Activated T-cell treated with anti-CD3 and anti-CD28 coated beads for 24 hours (primary cell): ENCODE measurements at regions not wholly inside any gene's neighbourhood (a gene's known extent, or its start where the extent isn't known, plus 50 kb on each side); places are given as distances from the start of the nearest gene placed in this dataset.

Experiments used
- DNase-seq: peaks from one replicate; pipeline ENCODE4 v3.0.0-alpha.2; 2020; ENCODE audit warnings: low read depth

- DNase-seq: no peak
Measured at GRCh38 chr16:85256190-85256739, 144.0 kb upstream of the CIBAR2 start.

GRCh38 chr16:85257483-85257882 lies 145.2 kb upstream of the CIBAR2 start:
- DNase-seq: no peak

GRCh38 chr16:85258166-85258565 lies 145.9 kb upstream of the CIBAR2 start:
- DNase-seq: no peak

GRCh38 chr16:85258629-85259028 lies 146.4 kb upstream of the CIBAR2 start:
- DNase-seq: no peak

GRCh38 chr16:85259115-85259831 lies 147.0 kb upstream of the CIBAR2 start:
- DNase-seq: no peak

GRCh38 chr16:85259832-85260167 lies 147.5 kb upstream of the CIBAR2 start:
- no peak for DNase-seq

GRCh38 chr16:85261204-85261603 lies 148.9 kb upstream of the CIBAR2 start:
- DNase-seq: no peak

GRCh38 chr16:85261657-85262557 lies 149.6 kb upstream of the CIBAR2 start:
- DNase-seq: no peak

GRCh38 chr16:85262558-85263238 lies 150.4 kb upstream of the CIBAR2 start:
- DNase-seq: no peak

GRCh38 chr16:85263239-85263585 lies 150.9 kb upstream of the CIBAR2 start:
- DNase-seq: no peak

- no peak for DNase-seq
Measured at GRCh38 chr16:85264752-85265151, 152.5 kb upstream of the CIBAR2 start.

GRCh38 chr16:85265161-85265784 lies 153.0 kb upstream of the CIBAR2 start:
- DNase-seq: no peak

GRCh38 chr16:85265810-85266209 lies 153.5 kb upstream of the CIBAR2 start:
- DNase-seq: no peak

GRCh38 chr16:85266857-85267256 lies 154.6 kb upstream of the CIBAR2 start:
- no peak for DNase-seq

GRCh38 chr16:85267414-85267945 lies 155.2 kb upstream of the CIBAR2 start:
- DNase-seq: no peak

GRCh38 chr16:85269165-85269564 lies 156.9 kb upstream of the CIBAR2 start:
- no peak for DNase-seq

GRCh38 chr16:85270374-85270773 lies 158.1 kb upstream of the CIBAR2 start:
- no peak for DNase-seq

GRCh38 chr16:85271198-85271597 lies 158.9 kb upstream of the CIBAR2 start:
- no peak for DNase-seq

- no peak for DNase-seq
Measured at GRCh38 chr16:85273293-85273692, 161.0 kb upstream of the CIBAR2 start.

- DNase-seq: no peak
Measured at GRCh38 chr16:85274501-85274900, 162.2 kb upstream of the CIBAR2 start.

- DNase-seq: no peak
Measured at GRCh38 chr16:85274924-85275323, 162.7 kb upstream of the CIBAR2 start.
